ENCODE measurements at regions not wholly inside any gene's neighbourhood (a gene's known extent, or its start where the extent isn't known, plus 50 kb on each side); places are given as distances from the start of the nearest gene placed in this dataset.

- Histone ChIP-seq H3K9me3 (ENCODE audit: low read length) (no peaks in the 10 kb centered on the region), H3K36me3 (ENCODE audit: insufficient read depth, low read length) (no peaks in the 10 kb centered on the region), H3K9ac (ENCODE audit: low read length) (no peak overlapping the region)
Measured at GRCh38 chr4:124337874-124338273, 374.7 kb downstream of the ANKRD50 start.

GRCh38 chr4:124343661-124344171 lies 368.8 kb downstream of the ANKRD50 start:
- Histone ChIP-seq H3K27me3 (ENCODE audit: control insufficient read depth in 1 of 2, insufficient read depth in 2 of 2, low read length in 2 of 2) (no peaks in the 10 kb centered on the region), H3K9me3 (ENCODE audit: low read length) (no peaks in the 10 kb centered on the region), H3K27ac (ENCODE audit: low read depth, low read length) (no peak overlapping the region), H3K4me1 (ENCODE audit: insufficient read depth, low read length) (no peaks in the 10 kb centered on the region), H3K36me3 (ENCODE audit: insufficient read depth, low read length) (no peaks in the 10 kb centered on the region), H3K9ac (ENCODE audit: low read length) (no peak overlapping the region), H3K4me3 (ENCODE audit: low read depth in 1 of 2, low read length in 2 of 2) (no peak overlapping the region)

More at GRCh38 chr4:124337874-124338273, 374.7 kb downstream of the ANKRD50 start:
- Histone ChIP-seq H3K4me3 (ENCODE audit: low read depth in 1 of 2, low read length in 2 of 2) (no peak overlapping the region), H3K4me1 (ENCODE audit: insufficient read depth, low read length) (no peaks in the 10 kb centered on the region), H3K27me3 (ENCODE audit: control insufficient read depth in 1 of 2, insufficient read depth in 2 of 2, low read length in 2 of 2) (no peaks in the 10 kb centered on the region), H3K27ac (ENCODE audit: low read depth, low read length) (no peak overlapping the region)

- H3K4me3 ChIP-seq (ENCODE audit: low read depth in 1 of 2, low read length in 2 of 2) = no peak overlapping the region
- no peaks in the 10 kb centered on the region for H3K4me1 ChIP-seq (ENCODE audit: insufficient read depth, low read length)
- no peaks in the 10 kb centered on the region for H3K36me3 ChIP-seq (ENCODE audit: insufficient read depth, low read length)
- no peaks in the 10 kb centered on the region for H3K9me3 ChIP-seq (ENCODE audit: low read length)
- H3K27me3 ChIP-seq (ENCODE audit: control insufficient read depth in 1 of 2, insufficient read depth in 2 of 2, low read length in 2 of 2) = no peaks in the 10 kb centered on the region
- H3K27ac ChIP-seq (ENCODE audit: low read depth, low read length) = no peak overlapping the region
- H3K9ac ChIP-seq (ENCODE audit: low read length) = no peak overlapping the region
Measured at GRCh38 chr4:124372916-124373315, 339.6 kb downstream of the ANKRD50 start.

DNA sequence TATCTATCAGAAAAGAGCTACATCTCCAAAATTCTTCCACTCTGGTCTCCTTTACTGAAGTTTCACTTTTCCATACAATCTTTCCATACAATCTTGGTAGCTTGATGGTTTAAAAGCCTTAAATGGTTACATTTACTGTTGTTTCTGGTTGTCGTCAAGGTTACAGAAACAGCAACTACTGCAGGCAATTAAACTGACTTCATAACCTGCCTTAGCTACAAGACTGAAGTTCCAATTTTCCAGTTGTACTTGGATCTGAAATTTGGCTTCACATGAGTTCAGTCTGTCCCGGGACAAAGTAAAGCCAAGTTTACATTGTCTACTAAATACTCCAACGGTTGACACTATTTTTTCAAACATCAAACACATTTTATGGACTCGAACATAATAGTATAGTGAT lies 326.4 kb downstream of the ANKRD50 start:
- Histone ChIP-seq H3K9ac (ENCODE audit: low read length) (no peak overlapping the region), H3K27ac (ENCODE audit: low read depth, low read length) (no peak overlapping the region), H3K36me3 (ENCODE audit: insufficient read depth, low read length) (no peaks in the 10 kb centered on the region), H3K9me3 (ENCODE audit: low read length) (no peaks in the 10 kb centered on the region), H3K27me3 (ENCODE audit: control insufficient read depth in 1 of 2, insufficient read depth in 2 of 2, low read length in 2 of 2) (no peaks in the 10 kb centered on the region), H3K4me1 (ENCODE audit: insufficient read depth, low read length) (peaks cover 6% of the 10 kb centered on the region), H3K4me3 (ENCODE audit: low read depth in 1 of 2, low read length in 2 of 2) (no peak overlapping the region)

DNA sequence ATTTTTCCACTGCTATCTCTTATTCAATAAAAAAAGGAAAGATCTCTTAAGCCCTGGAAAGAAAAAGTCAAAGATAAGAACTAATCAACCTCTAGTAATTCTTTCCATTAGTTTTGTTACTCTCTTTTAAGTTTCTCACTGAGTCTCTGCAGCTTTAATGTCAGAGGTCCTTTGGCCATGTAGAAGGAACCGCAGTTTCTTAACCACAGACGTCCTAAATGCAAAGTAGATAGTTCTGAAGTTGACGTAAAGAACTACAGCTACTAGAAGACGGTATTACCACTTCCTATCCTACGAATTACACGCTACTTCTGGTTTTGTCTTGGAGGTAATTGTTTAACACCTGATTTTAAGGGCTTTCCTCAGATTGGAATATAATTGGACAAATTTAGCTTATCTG lies 325.9 kb downstream of the ANKRD50 start:
- Histone ChIP-seq H3K27me3 (ENCODE audit: control insufficient read depth in 1 of 2, insufficient read depth in 2 of 2, low read length in 2 of 2) (no peaks in the 10 kb centered on the region), H3K4me1 (ENCODE audit: insufficient read depth, low read length) (peaks cover 6% of the 10 kb centered on the region), H3K4me3 (ENCODE audit: low read depth in 1 of 2, low read length in 2 of 2) (no peak overlapping the region), H3K27ac (ENCODE audit: low read depth, low read length) (no peak overlapping the region), H3K9me3 (ENCODE audit: low read length) (no peaks in the 10 kb centered on the region), H3K9ac (ENCODE audit: low read length) (no peak overlapping the region), H3K36me3 (ENCODE audit: insufficient read depth, low read length) (no peaks in the 10 kb centered on the region)

DNA sequence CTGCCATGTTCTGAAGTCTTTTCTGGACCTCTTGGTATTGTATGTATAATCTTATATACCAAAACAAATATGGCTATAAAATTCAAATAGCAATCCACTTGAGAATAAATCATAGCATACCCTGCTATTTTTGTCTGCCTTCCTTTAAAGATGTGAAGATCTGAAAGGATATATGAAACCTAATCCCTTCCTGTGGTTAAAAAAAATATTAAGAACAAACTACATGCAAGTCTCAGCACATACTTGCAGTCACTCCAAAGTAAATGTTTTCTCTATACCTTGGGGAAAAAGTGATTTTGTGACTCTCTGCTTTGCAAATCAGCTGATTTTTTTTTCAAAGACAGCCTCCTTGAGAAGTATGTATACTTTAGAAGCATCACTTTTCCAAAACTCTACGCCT lies 322.9 kb downstream of the ANKRD50 start:
- Histone ChIP-seq H3K9ac (ENCODE audit: low read length) (no peak overlapping the region), H3K27me3 (ENCODE audit: control insufficient read depth in 1 of 2, insufficient read depth in 2 of 2, low read length in 2 of 2) (no peaks in the 10 kb centered on the region), H3K27ac (ENCODE audit: low read depth, low read length) (no peak overlapping the region), H3K4me1 (ENCODE audit: insufficient read depth, low read length) (peaks cover 6% of the 10 kb centered on the region), H3K4me3 (ENCODE audit: low read depth in 1 of 2, low read length in 2 of 2) (no peak overlapping the region), H3K36me3 (ENCODE audit: insufficient read depth, low read length) (no peaks in the 10 kb centered on the region), H3K9me3 (ENCODE audit: low read length) (no peaks in the 10 kb centered on the region)

GRCh38 chr4:124390861-124391260 lies 321.7 kb downstream of the ANKRD50 start:
- Histone ChIP-seq H3K4me1 (ENCODE audit: insufficient read depth, low read length) (peaks cover 4% of the 10 kb centered on the region), H3K36me3 (ENCODE audit: insufficient read depth, low read length) (no peaks in the 10 kb centered on the region), H3K9me3 (ENCODE audit: low read length) (no peaks in the 10 kb centered on the region), H3K4me3 (ENCODE audit: low read depth in 1 of 2, low read length in 2 of 2) (no peak overlapping the region), H3K27me3 (ENCODE audit: control insufficient read depth in 1 of 2, insufficient read depth in 2 of 2, low read length in 2 of 2) (no peaks in the 10 kb centered on the region), H3K9ac (ENCODE audit: low read length) (no peak overlapping the region), H3K27ac (ENCODE audit: low read depth, low read length) (no peak overlapping the region)

GRCh38 chr4:124396333-124396732 lies 316.2 kb downstream of the ANKRD50 start:
- Histone ChIP-seq H3K36me3 (ENCODE audit: insufficient read depth, low read length) (no peaks in the 10 kb centered on the region), H3K4me3 (ENCODE audit: low read depth in 1 of 2, low read length in 2 of 2) (no peak overlapping the region), H3K9ac (ENCODE audit: low read length) (no peak overlapping the region), H3K4me1 (ENCODE audit: insufficient read depth, low read length) (no peaks in the 10 kb centered on the region), H3K27ac (ENCODE audit: low read depth, low read length) (no peak overlapping the region), H3K9me3 (ENCODE audit: low read length) (no peaks in the 10 kb centered on the region), H3K27me3 (ENCODE audit: control insufficient read depth in 1 of 2, insufficient read depth in 2 of 2, low read length in 2 of 2) (no peaks in the 10 kb centered on the region)

- Histone ChIP-seq H3K9me3 (ENCODE audit: low read length) (no peaks in the 10 kb centered on the region), H3K4me3 (ENCODE audit: low read depth in 1 of 2, low read length in 2 of 2) (no peak overlapping the region), H3K27me3 (ENCODE audit: control insufficient read depth in 1 of 2, insufficient read depth in 2 of 2, low read length in 2 of 2) (no peaks in the 10 kb centered on the region), H3K4me1 (ENCODE audit: insufficient read depth, low read length) (no peaks in the 10 kb centered on the region), H3K36me3 (ENCODE audit: insufficient read depth, low read length) (no peaks in the 10 kb centered on the region), H3K9ac (ENCODE audit: low read length) (no peak overlapping the region), H3K27ac (ENCODE audit: low read depth, low read length) (no peak overlapping the region)
Measured at GRCh38 chr4:124401606-124402005, 310.9 kb downstream of the ANKRD50 start.

DNA sequence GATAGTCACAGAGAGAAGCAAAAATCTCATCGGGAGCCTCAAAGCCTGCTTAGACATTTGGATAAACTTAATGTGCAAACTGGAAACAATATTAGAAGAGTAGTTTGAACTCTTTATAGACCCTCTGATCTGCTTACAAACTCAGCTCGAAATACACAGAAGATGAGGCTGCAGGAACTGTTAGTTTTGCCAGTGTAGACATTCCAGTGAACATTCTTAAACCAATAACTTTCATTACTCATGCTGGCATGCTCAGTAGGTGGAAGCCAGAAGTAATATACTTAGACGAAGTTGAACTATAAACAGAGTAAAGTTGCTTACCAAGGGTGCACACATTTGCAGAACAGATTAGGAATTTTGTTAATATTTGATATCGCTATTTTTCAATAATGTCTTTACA lies 303.5 kb downstream of the ANKRD50 start:
- Histone ChIP-seq H3K27ac (ENCODE audit: low read depth, low read length) (no peak overlapping the region), H3K4me3 (ENCODE audit: low read depth in 1 of 2, low read length in 2 of 2) (no peak overlapping the region), H3K27me3 (ENCODE audit: control insufficient read depth in 1 of 2, insufficient read depth in 2 of 2, low read length in 2 of 2) (no peaks in the 10 kb centered on the region), H3K9me3 (ENCODE audit: low read length) (no peaks in the 10 kb centered on the region), H3K4me1 (ENCODE audit: insufficient read depth, low read length) (peaks cover 6% of the 10 kb centered on the region), H3K9ac (ENCODE audit: low read length) (no peak overlapping the region), H3K36me3 (ENCODE audit: insufficient read depth, low read length) (no peaks in the 10 kb centered on the region)

- Histone ChIP-seq H3K27me3 (ENCODE audit: control insufficient read depth in 1 of 2, insufficient read depth in 2 of 2, low read length in 2 of 2) (no peaks in the 10 kb centered on the region), H3K27ac (ENCODE audit: low read depth, low read length) (peak overlapping the region; percentile 72), H3K4me3 (ENCODE audit: low read depth in 1 of 2, low read length in 2 of 2) (no peak overlapping the region)
Measured at GRCh38 chr4:124414276-124415040, 298.1 kb downstream of the ANKRD50 start.

DNA sequence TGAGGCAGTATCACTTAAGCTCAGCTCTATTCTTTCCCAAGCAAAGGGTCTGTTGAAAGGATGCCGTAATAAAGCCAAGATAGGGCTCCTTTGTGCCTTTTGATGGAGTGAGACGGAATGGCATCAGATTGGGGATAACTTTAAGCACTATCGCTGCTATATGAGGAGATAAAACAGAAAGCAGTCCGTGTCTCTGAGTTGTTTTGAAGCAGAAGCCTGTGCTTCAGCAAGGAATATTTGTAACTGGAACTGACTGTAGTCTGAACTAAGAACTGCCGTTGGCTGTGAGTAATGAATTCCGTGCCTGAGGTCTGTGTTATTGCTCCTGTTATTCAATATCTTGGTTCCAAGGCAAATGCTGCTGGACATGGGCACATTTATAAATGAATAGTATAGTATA lies 297.4 kb downstream of the ANKRD50 start:
- peak overlapping the region; percentile 72 for H3K27ac ChIP-seq (ENCODE audit: low read depth, low read length)
- H3K27me3 ChIP-seq (ENCODE audit: control insufficient read depth in 1 of 2, insufficient read depth in 2 of 2, low read length in 2 of 2) = no peaks in the 10 kb centered on the region
- no peak overlapping the region for H3K9ac ChIP-seq (ENCODE audit: low read length)
- H3K4me1 ChIP-seq (ENCODE audit: insufficient read depth, low read length) = peaks cover 2% of the 10 kb centered on the region
- no peaks in the 10 kb centered on the region for H3K9me3 ChIP-seq (ENCODE audit: low read length)
- H3K36me3 ChIP-seq (ENCODE audit: insufficient read depth, low read length) = no peaks in the 10 kb centered on the region
- H3K4me3 ChIP-seq (ENCODE audit: low read depth in 1 of 2, low read length in 2 of 2) = peak overlapping the region in 1 of 2 donors; percentile 26

More at GRCh38 chr4:124414276-124415040, 298.1 kb downstream of the ANKRD50 start:
- Histone ChIP-seq H3K9me3 (ENCODE audit: low read length) (no peaks in the 10 kb centered on the region), H3K9ac (ENCODE audit: low read length) (no peak overlapping the region), H3K36me3 (ENCODE audit: insufficient read depth, low read length) (no peaks in the 10 kb centered on the region), H3K4me1 (ENCODE audit: insufficient read depth, low read length) (peaks cover 6% of the 10 kb centered on the region)

Measured in muscle layer of colon (tissue), 2 donors.